DMS 273 (cell line): ENCODE measurements at regions not wholly inside any gene's neighbourhood (a gene's known extent, or its start where the extent isn't known, plus 50 kb on each side); places are given as distances from the start of the nearest gene placed in this dataset.

Experiments
- DNase-seq: peaks from one replicate; lab custom pipeline; 2025; ENCODE audit not compliant: unreplicated experiment; lab: John Stamatoyannopoulos, UW

DNA sequence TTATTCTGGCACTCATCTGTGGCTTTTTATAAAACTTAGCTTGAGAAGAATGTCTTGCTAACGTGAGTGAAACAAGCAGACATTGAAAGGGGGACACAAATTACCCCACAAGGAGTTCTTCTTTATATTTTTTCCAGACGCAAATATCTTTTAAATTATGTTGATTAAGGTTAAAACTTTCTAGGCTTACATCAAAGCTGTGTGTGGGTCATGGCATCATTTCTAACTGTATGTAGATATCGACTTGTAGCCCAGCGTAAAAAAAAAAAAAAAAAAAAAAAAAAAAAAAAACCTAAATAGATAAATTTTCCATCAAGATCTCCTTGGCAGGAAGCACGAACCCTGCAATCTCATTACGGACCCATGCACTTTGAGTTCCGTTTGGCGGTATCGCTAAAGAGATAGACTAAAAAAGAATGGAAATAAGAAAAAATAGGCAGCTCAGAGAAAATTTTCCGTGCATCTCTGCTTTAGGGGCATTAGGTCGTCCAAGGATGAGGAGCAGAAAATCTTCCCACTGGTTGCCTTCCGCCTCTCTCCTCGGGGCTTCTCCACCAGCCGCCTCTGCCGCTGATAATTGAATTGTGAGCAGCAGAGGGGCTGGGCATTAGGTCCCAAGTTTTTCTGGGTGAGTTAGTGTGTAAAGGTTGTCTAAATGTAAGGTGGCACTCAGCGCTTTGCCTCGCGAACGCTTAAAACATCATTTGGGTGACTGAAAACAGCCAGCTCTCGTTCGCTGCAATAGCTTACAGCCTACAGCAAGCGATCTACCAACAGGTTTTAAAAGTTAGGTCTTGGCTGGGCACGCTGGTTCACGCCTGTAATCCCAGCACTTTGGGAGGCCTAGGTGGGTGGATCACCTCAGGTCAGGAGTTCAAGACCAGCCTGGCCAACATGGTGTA, 194.0 kb downstream of the TRIM27 start:
- peak; percentile 37 for DNase-seq

DNA sequence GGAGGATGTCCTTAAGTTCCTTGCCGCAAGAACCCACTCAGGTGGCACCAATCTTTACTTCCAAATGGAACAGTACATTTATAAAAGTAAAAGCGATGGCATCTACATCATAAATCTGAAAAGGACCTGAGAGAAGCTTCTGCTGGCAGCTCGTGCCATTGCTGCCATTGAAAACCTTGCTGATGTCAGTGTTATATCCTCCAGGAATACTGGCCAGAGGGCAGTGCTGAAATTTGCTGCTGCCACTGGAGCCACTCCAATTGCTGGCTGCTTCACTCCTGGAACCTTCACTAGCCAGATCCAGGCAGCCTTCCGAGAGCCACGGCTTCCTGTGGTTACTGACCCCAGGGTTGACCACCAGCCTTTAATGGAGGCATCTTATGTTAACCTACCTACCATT, 191.7 kb downstream of the TRIM27 start:
- no peak for DNase-seq

DNA sequence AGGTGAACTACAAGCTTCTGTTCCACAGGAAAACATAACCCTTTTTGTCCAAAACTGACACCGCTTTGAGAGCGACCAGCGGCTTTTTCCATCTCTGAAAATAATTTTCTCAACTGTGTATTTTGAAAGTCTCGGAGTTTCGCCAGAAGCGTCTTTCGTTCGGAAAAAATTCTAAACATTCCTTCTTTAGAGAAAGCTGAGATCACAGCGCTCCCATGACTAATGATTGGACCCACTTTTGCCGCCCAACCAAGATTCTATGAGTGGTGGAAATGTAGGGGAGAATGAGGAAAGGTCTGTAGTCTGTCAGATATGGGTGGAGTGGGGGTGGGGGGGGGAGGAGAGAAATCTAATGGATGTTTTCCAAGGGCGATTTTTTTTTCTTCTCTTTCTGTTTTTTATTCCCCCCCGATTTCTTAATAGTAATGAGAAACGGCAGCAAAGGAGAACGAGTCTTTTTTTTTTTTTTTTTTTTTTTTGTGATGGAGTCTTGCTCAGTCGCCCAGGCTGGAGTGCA, 189.3 kb downstream of the TRIM27 start:
- DNase-seq = no peak

DNA sequence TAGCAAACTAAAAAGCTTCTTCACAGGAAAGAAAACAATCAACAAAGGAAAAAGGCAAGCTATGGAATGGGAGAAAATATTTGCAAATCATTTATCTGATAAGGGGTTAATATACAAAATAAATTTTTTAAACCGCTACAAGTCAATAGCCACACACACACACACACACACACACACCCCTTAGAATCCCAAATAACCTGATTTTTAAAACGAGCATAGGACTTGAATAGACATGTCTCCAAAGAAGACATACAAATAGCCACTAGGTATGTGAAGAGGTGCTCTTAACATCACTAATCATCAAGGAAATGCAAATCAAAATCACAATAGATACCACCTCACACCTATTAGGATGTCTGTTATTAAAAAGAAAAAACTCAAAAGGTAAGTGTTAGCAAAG, 187.7 kb downstream of the TRIM27 start:
- no peak for DNase-seq

DNA sequence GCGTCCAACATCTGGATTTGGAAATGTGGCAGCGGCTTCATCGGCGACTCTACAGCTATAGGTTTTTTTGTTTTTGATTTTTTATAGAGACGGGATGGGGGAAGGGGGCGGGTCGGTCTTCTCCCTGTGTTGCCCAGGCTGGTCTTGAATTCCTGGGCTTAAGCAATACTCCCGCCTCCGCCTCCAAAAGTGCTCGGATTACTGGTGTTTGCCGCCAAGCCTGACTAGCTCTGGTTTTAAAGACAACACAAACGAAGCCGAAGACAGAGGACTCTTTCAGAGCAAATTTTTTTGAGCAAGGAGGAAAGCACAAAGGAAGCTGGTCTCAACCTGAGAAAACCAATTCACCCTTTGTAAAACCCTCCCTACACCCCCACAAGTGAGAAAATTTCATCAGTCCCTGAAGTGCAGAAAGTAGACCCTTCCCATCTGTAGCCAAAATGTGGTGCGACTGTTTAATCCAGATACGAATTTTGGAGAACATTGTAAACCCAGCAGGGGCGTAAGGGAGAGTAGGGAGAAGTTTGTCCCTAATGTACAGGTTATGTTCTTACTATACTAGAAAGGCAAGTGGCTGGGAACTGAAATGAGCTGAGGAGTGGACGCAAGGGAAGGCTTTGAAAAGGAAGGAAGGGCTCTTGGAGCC, 185.9 kb downstream of the TRIM27 start:
- DNase-seq = peak; percentile 51

DNA sequence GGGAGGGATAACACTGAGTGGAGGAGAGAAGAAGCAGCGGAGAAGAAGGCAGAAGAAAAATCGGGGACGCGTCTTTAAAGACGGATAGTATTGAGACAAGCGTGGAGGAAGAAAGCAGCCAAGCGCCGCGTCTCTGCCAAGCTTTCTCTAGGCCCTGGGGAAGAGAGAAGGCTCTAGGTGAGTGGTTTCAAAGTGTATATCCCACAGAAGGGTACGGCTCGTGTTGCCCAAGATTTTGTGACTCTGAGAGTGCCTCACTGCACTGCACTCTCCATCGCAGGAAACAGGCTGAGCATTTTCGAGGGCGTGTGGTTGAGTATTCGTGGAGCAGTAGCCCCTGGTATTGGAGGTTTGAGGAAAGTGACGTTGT, 185.4 kb downstream of the TRIM27 start:
- no peak for DNase-seq

DNA sequence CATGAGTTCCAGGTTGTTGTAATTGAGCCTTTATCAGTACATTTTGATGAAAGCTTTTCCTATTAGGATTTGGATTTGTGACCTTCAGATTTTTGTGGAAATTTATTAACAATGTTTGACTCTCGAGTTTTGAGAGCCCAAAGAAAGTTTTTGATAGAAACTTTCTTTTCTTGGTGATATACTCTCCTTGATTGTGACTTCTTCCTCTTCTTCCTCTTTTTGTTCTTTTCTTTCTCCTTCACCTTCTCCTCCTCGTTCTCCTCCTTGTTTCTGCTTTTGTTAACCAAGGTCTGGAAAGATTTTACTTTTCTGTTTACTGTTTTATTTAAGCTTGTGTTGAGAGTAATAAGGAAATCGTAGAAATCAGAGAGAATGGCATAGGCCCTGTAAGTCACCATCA, 182.4 kb downstream of the TRIM27 start:
- DNase-seq = no peak

GRCh38 chr6:28742668-28743270, 181.0 kb downstream of the TRIM27 start:
- peak; percentile 97 for DNase-seq

GRCh38 chr6:28743271-28743789, 180.5 kb downstream of the TRIM27 start:
- DNase-seq = peak; percentile 62

- peak; percentile 74 for DNase-seq
Observed at GRCh38 chr6:28747083-28747630, 176.6 kb downstream of the TRIM27 start.

- peak; percentile 98 for DNase-seq
Observed at GRCh38 chr6:28747631-28748157, 176.1 kb downstream of the TRIM27 start.

DNA sequence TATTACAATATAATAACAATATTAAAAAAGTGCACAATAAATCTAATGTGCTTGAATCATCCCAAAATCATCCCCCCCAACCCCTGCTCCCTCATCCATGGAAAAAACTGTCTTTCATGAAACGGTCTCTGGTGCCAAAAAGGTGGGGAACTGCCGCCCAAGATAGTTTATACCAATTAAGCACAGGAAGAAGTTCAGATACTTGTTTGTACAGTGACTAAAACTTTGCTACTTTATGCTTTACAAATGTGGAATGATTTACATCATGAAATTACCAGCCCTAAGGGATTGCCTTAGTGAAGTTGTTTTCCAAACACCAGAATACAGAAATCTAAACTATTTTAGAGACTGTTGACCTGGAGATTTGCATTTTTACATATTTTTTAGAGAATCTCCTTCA, 175.6 kb downstream of the TRIM27 start:
- no peak for DNase-seq

GRCh38 chr6:28750926-28751458, 172.8 kb downstream of the TRIM27 start:
- DNase-seq = no peak

DNA sequence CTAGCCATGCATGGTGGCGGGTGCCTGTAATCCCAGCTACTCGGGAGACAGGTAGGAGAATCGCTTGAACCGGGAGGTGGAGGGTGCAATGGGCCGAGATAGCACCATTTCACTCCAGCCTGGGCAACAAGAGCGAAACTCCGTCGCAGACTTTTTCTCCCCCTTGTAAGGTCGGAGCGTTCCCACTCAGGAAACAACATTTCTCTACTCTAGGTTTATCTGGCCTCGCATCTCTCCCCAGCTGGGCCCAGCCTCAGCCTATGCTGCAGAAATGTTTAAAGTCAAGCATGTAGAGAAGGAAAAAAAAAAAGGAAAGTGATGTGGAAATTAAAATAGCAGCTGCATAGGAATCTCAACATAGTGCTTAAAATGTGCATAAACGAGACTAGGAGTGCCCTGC, 172.3 kb downstream of the TRIM27 start:
- no peak for DNase-seq

- no peak for DNase-seq
Observed at GRCh38 chr6:28751963-28752350, 171.8 kb downstream of the TRIM27 start.

- peak; percentile 93 for DNase-seq
Observed at GRCh38 chr6:28757429-28758045, 166.2 kb downstream of the TRIM27 start.

- DNase-seq = peak; percentile 94
Observed at GRCh38 chr6:28758046-28758817, 165.6 kb downstream of the TRIM27 start.

DNA sequence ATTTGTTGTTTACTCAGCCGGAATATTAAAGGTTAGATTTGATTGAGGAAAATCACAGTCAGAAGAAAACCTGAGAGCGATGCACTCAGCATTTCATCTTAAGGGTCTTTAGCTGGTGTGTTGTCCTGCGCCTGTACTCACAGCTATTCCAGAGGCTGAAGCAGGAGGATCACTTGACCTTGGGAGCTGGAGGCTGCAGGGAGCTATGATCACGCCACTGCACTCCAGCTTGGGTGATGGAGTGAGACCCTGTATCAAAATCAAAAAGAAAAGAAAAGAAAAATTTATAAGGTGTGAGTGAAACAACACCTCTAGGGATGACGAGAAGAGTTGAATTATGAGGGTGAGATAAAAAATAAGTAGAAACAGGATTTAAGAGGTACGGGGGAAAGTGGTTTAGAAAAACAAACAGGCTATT, 165.0 kb downstream of the TRIM27 start:
- DNase-seq = peak; percentile 56

GRCh38 chr6:28764014-28764723, 159.6 kb downstream of the TRIM27 start:
- peak; percentile 86 for DNase-seq
